Activated CD8-positive, alpha-beta T cell treated with anti-CD3 and anti-CD28 coated beads for 36 hours (primary cell): ENCODE measurements at regions not wholly inside any gene's neighbourhood (a gene's known extent, or its start where the extent isn't known, plus 50 kb on each side); places are given as distances from the start of the nearest gene placed in this dataset.

Experiments
- ATAC-seq: fragments of 200-7000 bp; cut with Tn5 transposase; one replicate; pipeline ENCODE4 v1.10.0; 2021; ENCODE audit warnings: mild to moderate bottlenecking, moderate library complexity
- CTCF ChIA-PET: fragments of 350-600 bp; sonication (Branson Sonifier 250); formaldehyde crosslinking; loops from one replicate; lab custom pipeline; 2021; ENCODE audit warnings: antibody characterized with exemption; lab: Charles Lee
- POLR2A ChIA-PET: fragments of 350-600 bp; sonication (Branson Sonifier 250); formaldehyde crosslinking; loops from one replicate; lab custom pipeline; 2021; ENCODE audit warnings: antibody characterized with exemption; lab: Charles Lee
- DNase-seq: peaks from one replicate; pipeline ENCODE4 v3.0.0-alpha.2; 2020
- H3K27ac Mint-ChIP-seq: one replicate; pipeline ENCODE4 v1.8.0; 2021; ENCODE audit warnings: mild to moderate bottlenecking, mixed read lengths
- H3K27me3 Mint-ChIP-seq: one replicate; pipeline ENCODE4 v1.8.0; 2021; ENCODE audit warnings: mixed read lengths
- H3K36me3 Mint-ChIP-seq: one replicate; pipeline ENCODE4 v1.8.0; 2021; ENCODE audit warnings: low read depth, mixed read lengths
- H3K4me1 Mint-ChIP-seq: one replicate; pipeline ENCODE4 v1.8.0; 2021; ENCODE audit warnings: low read depth, mixed read lengths
- H3K4me3 Mint-ChIP-seq: one replicate; pipeline ENCODE4 v1.8.0; 2021; ENCODE audit warnings: mild to moderate bottlenecking, moderate library complexity, mixed read lengths
- H3K9me3 Mint-ChIP-seq: one replicate; pipeline ENCODE4 v1.8.0; 2021; ENCODE audit warnings: mixed read lengths
- CTCF ChIP-seq: fragments of 200-600 bp; IDR thresholded peaks from one replicate; pipeline ENCODE4 v1.8.0; 2022; ENCODE audit warnings: antibody characterized with exemption, mild to moderate bottlenecking
- intact Hi-C: fragments of 100-400 bp; cut with micrococcal nuclease; formaldehyde crosslinking; loops from one replicate; pipeline ENCODE4 v1.10.0; 2022

- ATAC-seq (no peak), DNase-seq (no peak)
- H3K4me3 Mint-ChIP-seq, result no peak overlapping the region
- ChIA-PET CTCF (no interaction called here), POLR2A (no interaction called here)
- intact Hi-C loops, result no loop called here
- no peak overlapping the region for H3K27ac Mint-ChIP-seq
- no peaks in the 10 kb centered on the region for H3K9me3 Mint-ChIP-seq
- no peaks in the 10 kb centered on the region for H3K4me1 Mint-ChIP-seq
- TF ChIP-seq CTCF, result no peak
- H3K36me3 Mint-ChIP-seq, result no peaks in the 10 kb centered on the region
- no peaks in the 10 kb centered on the region for H3K27me3 Mint-ChIP-seq
Measured at GRCh38 chr10:108413954-108414353, 1249.4 kb upstream of the SORCS1 start.

- ChIA-PET POLR2A (no interaction called here), CTCF (no interaction called here)
- TF ChIP-seq CTCF, result no peak
- Mint-ChIP-seq H3K27me3 (no peaks in the 10 kb centered on the region), H3K4me3 (no peak overlapping the region), H3K4me1 (no peaks in the 10 kb centered on the region), H3K9me3 (no peaks in the 10 kb centered on the region), H3K27ac (no peak overlapping the region), H3K36me3 (no peaks in the 10 kb centered on the region)
- intact Hi-C loops, result no loop called here
- DNase-seq, result no peak
- no peak for ATAC-seq
Measured at GRCh38 chr10:108412323-108412722, 1247.8 kb upstream of the SORCS1 start.

- Mint-ChIP-seq H3K4me1 (no peaks in the 10 kb centered on the region), H3K9me3 (no peaks in the 10 kb centered on the region), H3K27ac (no peak overlapping the region), H3K4me3 (no peak overlapping the region), H3K27me3 (no peaks in the 10 kb centered on the region), H3K36me3 (no peaks in the 10 kb centered on the region)
- POLR2A ChIA-PET, result no interaction called here
- intact Hi-C loops, result no loop called here
- no peak for ATAC-seq
- CTCF ChIA-PET, result no interaction called here
- DNase-seq, result no peak
- TF ChIP-seq CTCF, result no peak
Measured at GRCh38 chr10:108411894-108412293, 1247.4 kb upstream of the SORCS1 start.

GRCh38 chr10:108411206-108411605 lies 1246.7 kb upstream of the SORCS1 start:
- ATAC-seq, result no peak
- ChIA-PET POLR2A (no interaction called here), CTCF (no interaction called here)
- Mint-ChIP-seq H3K27ac (no peak overlapping the region), H3K27me3 (no peaks in the 10 kb centered on the region), H3K4me1 (no peaks in the 10 kb centered on the region), H3K36me3 (no peaks in the 10 kb centered on the region), H3K4me3 (no peak overlapping the region), H3K9me3 (no peaks in the 10 kb centered on the region)
- intact Hi-C loops, result no loop called here
- DNase-seq, result no peak
- no peak for TF ChIP-seq CTCF

- Mint-ChIP-seq H3K4me1 (no peaks in the 10 kb centered on the region), H3K36me3 (no peaks in the 10 kb centered on the region), H3K9me3 (no peaks in the 10 kb centered on the region), H3K27ac (no peak overlapping the region), H3K4me3 (no peak overlapping the region), H3K27me3 (no peaks in the 10 kb centered on the region)
- DNase-seq (no peak), ATAC-seq (no peak)
- intact Hi-C loops, result no loop called here
- ChIA-PET POLR2A (no interaction called here), CTCF (no interaction called here)
- TF ChIP-seq CTCF, result no peak
Measured at GRCh38 chr10:108410236-108410635, 1245.7 kb upstream of the SORCS1 start.
